Progenitor cell of endocrine pancreas (in vitro differentiated cells): ENCODE measurements at regions not wholly inside any gene's neighbourhood (a gene's known extent, or its start where the extent isn't known, plus 50 kb on each side); places are given as distances from the start of the nearest gene placed in this dataset.

Source experiments
- DNase-seq: peaks from one replicate; pipeline ENCODE4 v3.0.0; 2021; ENCODE audit warnings: low spot score; ENCODE audit not compliant: unreplicated experiment
- H3K27ac Mint-ChIP-seq: 2 replicates; pipeline ENCODE4 v1.8.0; 2021; ENCODE audit warnings: mild to moderate bottlenecking, moderate library complexity, mixed read lengths
- H3K27me3 Mint-ChIP-seq: 2 replicates; pipeline ENCODE4 v1.8.0; 2021; ENCODE audit warnings: mixed read lengths
- H3K36me3 Mint-ChIP-seq: 2 replicates; pipeline ENCODE4 v1.8.0; 2022; ENCODE audit warnings: mixed read lengths; ENCODE audit not compliant: insufficient read depth
- H3K4me1 Mint-ChIP-seq: 2 replicates; pipeline ENCODE4 v1.8.0; 2021; ENCODE audit warnings: low read depth, mixed read lengths
- H3K4me3 Mint-ChIP-seq: 2 replicates; pipeline ENCODE4 v1.8.0; 2021; ENCODE audit warnings: low read depth, mild to moderate bottlenecking, moderate library complexity, mixed read lengths
- H3K9me3 Mint-ChIP-seq: 2 replicates; pipeline ENCODE4 v1.8.0; 2021; ENCODE audit warnings: low read depth, mixed read lengths
- TF ChIP-seq, protein P1 (sequence below): fragments of 200-600 bp; sonication (generic); IDR thresholded peaks from one replicate; pipeline ENCODE4 v1.5.0; 2021; ENCODE audit warnings: antibody characterized with exemption, mild to moderate bottlenecking; ENCODE audit not compliant: unreplicated experiment

DNA sequence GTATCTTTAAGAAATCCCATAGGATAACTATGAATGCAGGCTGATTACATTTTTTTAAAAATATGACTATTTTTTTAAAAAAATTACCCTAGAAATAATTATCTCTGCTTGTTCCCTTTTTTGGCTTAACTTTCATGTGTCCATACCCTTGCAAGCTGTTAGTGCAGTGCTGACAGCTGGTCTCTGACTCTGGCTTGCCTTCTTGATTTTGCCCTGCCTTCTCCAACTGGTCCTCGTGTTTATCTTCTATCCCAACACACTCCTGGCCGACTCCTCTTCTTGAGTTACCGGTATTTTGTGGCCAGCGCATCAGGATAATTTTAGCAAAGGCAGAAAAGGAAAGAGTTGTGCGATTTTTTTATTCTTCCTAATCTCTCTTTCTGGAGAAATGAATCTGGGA is 111.7 kb upstream of the STARD3NL start:
- TF ChIP-seq, protein P1, sequence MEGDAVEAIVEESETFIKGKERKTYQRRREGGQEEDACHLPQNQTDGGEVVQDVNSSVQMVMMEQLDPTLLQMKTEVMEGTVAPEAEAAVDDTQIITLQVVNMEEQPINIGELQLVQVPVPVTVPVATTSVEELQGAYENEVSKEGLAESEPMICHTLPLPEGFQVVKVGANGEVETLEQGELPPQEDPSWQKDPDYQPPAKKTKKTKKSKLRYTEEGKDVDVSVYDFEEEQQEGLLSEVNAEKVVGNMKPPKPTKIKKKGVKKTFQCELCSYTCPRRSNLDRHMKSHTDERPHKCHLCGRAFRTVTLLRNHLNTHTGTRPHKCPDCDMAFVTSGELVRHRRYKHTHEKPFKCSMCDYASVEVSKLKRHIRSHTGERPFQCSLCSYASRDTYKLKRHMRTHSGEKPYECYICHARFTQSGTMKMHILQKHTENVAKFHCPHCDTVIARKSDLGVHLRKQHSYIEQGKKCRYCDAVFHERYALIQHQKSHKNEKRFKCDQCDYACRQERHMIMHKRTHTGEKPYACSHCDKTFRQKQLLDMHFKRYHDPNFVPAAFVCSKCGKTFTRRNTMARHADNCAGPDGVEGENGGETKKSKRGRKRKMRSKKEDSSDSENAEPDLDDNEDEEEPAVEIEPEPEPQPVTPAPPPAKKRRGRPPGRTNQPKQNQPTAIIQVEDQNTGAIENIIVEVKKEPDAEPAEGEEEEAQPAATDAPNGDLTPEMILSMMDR, result no peak
- no peak overlapping the region for H3K4me3 Mint-ChIP-seq
- no peaks in the 10 kb centered on the region for H3K27me3 Mint-ChIP-seq
- no peaks in the 10 kb centered on the region for H3K9me3 Mint-ChIP-seq
- no peaks in the 10 kb centered on the region for H3K36me3 Mint-ChIP-seq
- no peak for DNase-seq
- H3K27ac Mint-ChIP-seq, result no peak overlapping the region
- H3K4me1 Mint-ChIP-seq, result no peaks in the 10 kb centered on the region

DNA sequence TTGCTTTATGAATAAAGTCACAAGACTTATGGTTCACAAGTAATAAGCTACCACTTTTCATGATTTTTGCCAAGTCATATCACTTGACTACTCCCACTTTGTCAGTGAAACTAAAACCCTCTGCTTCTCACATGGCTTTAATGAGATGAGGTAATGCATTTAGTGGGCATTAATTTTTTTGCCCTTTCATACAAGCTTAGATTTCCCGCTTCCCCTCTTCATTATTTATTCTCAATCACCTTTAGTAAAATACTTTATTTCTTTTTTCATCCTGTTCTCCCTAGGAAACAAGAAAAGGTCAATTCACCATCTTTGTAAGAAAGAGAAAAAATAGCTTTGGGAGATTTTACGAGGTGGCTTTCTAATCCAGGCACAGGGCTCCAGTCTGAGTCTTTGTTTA is 109.6 kb upstream of the STARD3NL start:
- Mint-ChIP-seq H3K27ac (no peak overlapping the region), H3K36me3 (no peaks in the 10 kb centered on the region), H3K9me3 (no peaks in the 10 kb centered on the region), H3K4me3 (no peak overlapping the region), H3K4me1 (no peaks in the 10 kb centered on the region), H3K27me3 (no peaks in the 10 kb centered on the region)
- TF ChIP-seq, protein P1, result no peak
- no peak for DNase-seq

DNA sequence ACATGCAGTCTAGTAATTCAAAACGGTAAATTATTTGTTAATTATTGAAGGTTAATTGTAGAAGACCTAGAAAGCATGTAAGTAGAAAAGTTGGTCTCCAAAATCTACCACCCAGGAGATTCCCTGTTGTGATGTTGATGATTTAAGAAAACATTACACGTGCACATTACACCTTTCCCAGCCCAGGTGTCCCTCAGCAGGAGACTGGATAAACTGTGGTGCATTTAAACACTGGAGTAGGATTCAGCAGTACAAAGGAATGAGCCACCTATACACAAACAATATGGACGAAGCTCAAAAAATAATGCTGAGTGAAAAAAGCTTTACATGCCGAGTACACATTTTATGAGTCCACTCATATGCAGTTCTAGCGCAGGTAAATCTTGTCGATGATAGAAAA is 109.0 kb upstream of the STARD3NL start:
- no peak overlapping the region for H3K4me3 Mint-ChIP-seq
- no peaks in the 10 kb centered on the region for H3K27me3 Mint-ChIP-seq
- DNase-seq, result no peak
- no peak overlapping the region for H3K27ac Mint-ChIP-seq
- no peaks in the 10 kb centered on the region for H3K4me1 Mint-ChIP-seq
- TF ChIP-seq, protein P1, result no peak
- no peaks in the 10 kb centered on the region for H3K9me3 Mint-ChIP-seq
- no peaks in the 10 kb centered on the region for H3K36me3 Mint-ChIP-seq

DNA sequence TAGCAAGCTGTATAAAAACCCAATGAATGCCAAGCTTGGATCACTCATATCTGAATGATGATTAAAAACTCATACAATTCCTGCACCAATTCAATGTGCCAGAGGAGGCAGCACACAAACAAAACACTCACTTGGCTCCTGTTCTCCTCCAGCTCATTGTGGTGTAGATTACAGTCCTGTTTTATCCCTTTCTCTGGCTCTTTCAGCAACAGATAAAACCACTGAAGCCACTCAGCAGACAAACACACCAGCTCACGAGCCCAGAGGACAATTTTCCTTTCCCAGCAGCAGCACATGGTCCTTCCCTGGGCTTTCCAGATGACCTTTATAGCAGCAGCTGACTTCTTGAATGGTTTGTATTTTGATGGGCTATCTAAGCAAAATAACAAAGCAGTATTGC is 107.3 kb upstream of the STARD3NL start:
- no peaks in the 10 kb centered on the region for H3K4me1 Mint-ChIP-seq
- TF ChIP-seq, protein P1, result peak; percentile 51
- H3K27ac Mint-ChIP-seq, result peak overlapping the region; percentile 43
- no peaks in the 10 kb centered on the region for H3K9me3 Mint-ChIP-seq
- no peak overlapping the region for H3K4me3 Mint-ChIP-seq
- no peaks in the 10 kb centered on the region for H3K27me3 Mint-ChIP-seq
- H3K36me3 Mint-ChIP-seq, result no peaks in the 10 kb centered on the region
- DNase-seq, result no peak

DNA sequence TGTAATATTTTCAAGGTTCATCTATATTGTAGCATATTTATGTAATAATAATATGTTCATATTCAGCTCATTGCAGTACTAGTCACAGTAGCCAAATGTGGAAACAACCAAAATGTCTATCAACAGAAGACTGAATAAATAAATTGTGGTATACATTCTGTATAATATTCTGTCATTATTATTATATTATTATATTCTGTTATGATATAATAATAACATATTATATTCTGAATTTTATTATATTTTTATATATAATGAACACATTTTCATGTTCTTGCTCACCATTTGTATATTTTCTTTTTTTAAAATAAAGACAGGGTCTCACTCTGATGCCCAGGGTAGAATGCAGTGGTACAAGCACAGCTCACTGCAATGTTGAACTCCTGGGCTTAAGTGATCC is 91.2 kb upstream of the STARD3NL start:
- TF ChIP-seq, protein P1, result no peak
- Mint-ChIP-seq H3K27ac (no peak overlapping the region), H3K27me3 (no peaks in the 10 kb centered on the region), H3K4me3 (no peak overlapping the region), H3K4me1 (no peaks in the 10 kb centered on the region), H3K36me3 (no peaks in the 10 kb centered on the region), H3K9me3 (peaks cover 24% of the 10 kb centered on the region)
- DNase-seq, result no peak
